Neural cell (in vitro differentiated cells): ENCODE measurements at regions not wholly inside any gene's neighbourhood (a gene's known extent, or its start where the extent isn't known, plus 50 kb on each side); places are given as distances from the start of the nearest gene placed in this dataset.

Source experiments
- H2AFZ ChIP-seq: fragments of 200-600, 300-800 bp; sonication (generic), shearing (Covaris generic); 2 replicates; pipeline ENCODE4 v1.6.0; 2014; ENCODE audit warnings: low read depth, mild to moderate bottlenecking, antibody characterized with exemption, low read length, moderate library complexity
- H3F3A ChIP-seq: fragments of 200-600 bp; shearing (Covaris generic); 2 replicates; pipeline ENCODE4 v1.6.1; 2016; ENCODE audit warnings: mild to moderate bottlenecking, moderate library complexity, mixed read lengths, antibody characterized with exemption, low read length; ENCODE audit not compliant: insufficient read depth, poor library complexity, severe bottlenecking
- H3K27ac ChIP-seq: fragments of 200-600, 300-800 bp; sonication (generic), shearing (Covaris generic); 2 replicates; pipeline ENCODE4 v1.5.1; 2014; ENCODE audit warnings: mild to moderate bottlenecking, low read length, moderate library complexity
- H3K27me3 ChIP-seq: fragments of 300-800, 200-600 bp; sonication (generic), shearing (Covaris generic); 2 replicates; pipeline ENCODE4 v1.6.0; 2014; ENCODE audit warnings: mild to moderate bottlenecking, low read depth, low read length, moderate library complexity; ENCODE audit not compliant: insufficient read depth
- H3K36me3 ChIP-seq: fragments of 300-800, 200-600 bp; sonication (generic), shearing (Covaris generic); 2 replicates; pipeline ENCODE4 v1.5.1; 2014; ENCODE audit warnings: mild to moderate bottlenecking, antibody characterized with exemption, low read length, moderate library complexity; ENCODE audit not compliant: insufficient read depth
- H3K4me2 ChIP-seq: fragments of 300-800, 200-600 bp; sonication (generic), shearing (Covaris generic); 2 replicates; pipeline ENCODE4 v1.6.0; 2014; ENCODE audit warnings: mild to moderate bottlenecking, low read length
- H3K4me3 ChIP-seq: fragments of 300-800, 200-600 bp; sonication (generic), shearing (Covaris generic); 2 replicates; pipeline ENCODE4 v1.5.1; 2014; ENCODE audit warnings: mild to moderate bottlenecking, low read length, moderate library complexity
- H3K79me2 ChIP-seq: fragments of 200-600 bp; shearing (Covaris generic); replicated peaks from 2 replicates; pipeline ENCODE4 v1.6.0; 2014; ENCODE audit warnings: mild to moderate bottlenecking, low read length, moderate library complexity; ENCODE audit not compliant: insufficient read depth
- H3K9ac ChIP-seq: fragments of 300-800, 200-600 bp; sonication (generic), shearing (Covaris generic); 2 replicates; pipeline ENCODE4 v1.6.1; 2016; ENCODE audit warnings: mild to moderate bottlenecking, low read length, mixed read lengths
- H3K9me2 ChIP-seq: fragments of 200-600 bp; shearing (Covaris generic); 2 replicates; pipeline ENCODE4 v1.6.1; 2016; ENCODE audit warnings: mild to moderate bottlenecking, low read length, mixed read lengths; ENCODE audit not compliant: insufficient read depth
- H3K9me3 ChIP-seq: fragments of 200-600, 300-800 bp; sonication (generic), shearing (Covaris generic); 2 replicates; pipeline ENCODE4 v1.6.1; 2016; ENCODE audit warnings: mild to moderate bottlenecking, mixed run types, low read length, moderate library complexity, mixed read lengths
- H4K20me1 ChIP-seq: fragments of 200-600 bp; shearing (Covaris generic); 2 replicates; pipeline ENCODE4 v1.6.1; 2016; ENCODE audit warnings: mild to moderate bottlenecking, mixed run types; ENCODE audit not compliant: insufficient read depth
- EP300 ChIP-seq: fragments of 450-650 bp; conservative IDR thresholded peaks from 2 replicates; pipeline ENCODE4 v1.6.1; 2014; ENCODE audit warnings: antibody characterized with exemption, mild to moderate bottlenecking, moderate library complexity; ENCODE audit not compliant: poor library complexity, severe bottlenecking
- EZH2 ChIP-seq: fragments of 200-600, 300-800 bp; shearing (Covaris generic), sonication (generic); IDR thresholded peaks from 2 replicates; pipeline ENCODE4 v1.6.1; 2014; ENCODE audit warnings: antibody characterized with exemption, low read length, borderline replicate concordance, mild to moderate bottlenecking; ENCODE audit not compliant: insufficient read depth, poor library complexity, severe bottlenecking
- MXI1 ChIP-seq: fragments of 450-650 bp; conservative IDR thresholded peaks from 2 replicates; pipeline ENCODE4 v1.6.1; 2014; ENCODE audit warnings: antibody characterized with exemption, mild to moderate bottlenecking; ENCODE audit not compliant: poor library complexity, severe bottlenecking
- POLR2AphosphoS5 ChIP-seq: IDR thresholded peaks from 2 replicates; pipeline ENCODE4 v1.6.1; 2012
- RAD21 ChIP-seq: fragments of 450-650 bp; conservative IDR thresholded peaks from 2 replicates; pipeline ENCODE4 v1.6.1; 2014; ENCODE audit warnings: antibody characterized with exemption, mild to moderate bottlenecking, moderate library complexity
- SMC3 ChIP-seq: fragments of 450-650 bp; conservative IDR thresholded peaks from 2 replicates; pipeline ENCODE4 v1.6.1; 2014; ENCODE audit warnings: antibody characterized with exemption, mild to moderate bottlenecking, moderate library complexity; ENCODE audit not compliant: poor library complexity
- TAF1 ChIP-seq: IDR thresholded peaks from 2 replicates; pipeline ENCODE4 v1.6.1; 2012; ENCODE audit warnings: low read depth
- TF ChIP-seq, protein P1 (sequence below): fragments of 450-650 bp; IDR thresholded peaks from 2 replicates; pipeline ENCODE4 v1.5.1; 2014; ENCODE audit warnings: antibody characterized with exemption, mild to moderate bottlenecking, moderate library complexity; ENCODE audit not compliant: poor library complexity, severe bottlenecking
- TF ChIP-seq, protein P2 (sequence below): IDR thresholded peaks from 2 replicates; pipeline ENCODE4 v1.6.1; 2012; ENCODE audit warnings: borderline replicate concordance

DNA sequence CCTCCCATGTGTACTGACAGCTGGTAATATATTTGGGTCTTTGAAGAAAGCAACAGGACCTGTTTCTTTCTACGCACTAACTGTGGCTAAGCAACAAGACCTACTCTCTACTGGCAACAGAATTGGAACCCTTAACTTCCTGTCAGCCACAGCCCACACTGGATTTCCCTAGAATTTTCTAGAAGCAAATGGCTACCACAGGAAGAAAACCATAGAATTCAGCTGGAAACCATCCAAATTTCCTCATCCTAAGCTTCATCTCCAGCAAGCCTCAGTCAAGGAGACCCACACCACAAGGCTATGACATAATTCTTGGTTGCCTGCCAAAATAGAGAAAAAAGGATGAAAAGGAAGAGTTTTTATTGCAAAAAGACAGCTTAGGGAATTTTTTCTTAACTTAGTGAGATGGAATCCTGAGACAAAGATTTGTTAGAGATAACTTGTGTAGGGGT, 171.8 kb upstream of the TNC start:
- no peaks in the 10 kb centered on the region for H3K36me3 ChIP-seq
- H3F3A ChIP-seq = no peaks in the 10 kb centered on the region
- no peak overlapping the region for H3K9ac ChIP-seq
- H3K4me2 ChIP-seq = no peak overlapping the region
- H3K4me3 ChIP-seq = no peak overlapping the region
- no peak overlapping the region for H2AFZ ChIP-seq
- H3K9me3 ChIP-seq = no peaks in the 10 kb centered on the region
- no peaks in the 10 kb centered on the region for H3K27me3 ChIP-seq
- H3K79me2 ChIP-seq = no peaks in the 10 kb centered on the region
- no peaks in the 10 kb centered on the region for H3K9me2 ChIP-seq
- H3K27ac ChIP-seq = no peak overlapping the region
- no peak for TF ChIP-seq TAF1
- no peak for TF ChIP-seq SMC3
- no peak for TF ChIP-seq RAD21
- no peak for TF ChIP-seq POLR2AphosphoS5
- TF ChIP-seq EP300 = no peak
- TF ChIP-seq, protein P1, sequence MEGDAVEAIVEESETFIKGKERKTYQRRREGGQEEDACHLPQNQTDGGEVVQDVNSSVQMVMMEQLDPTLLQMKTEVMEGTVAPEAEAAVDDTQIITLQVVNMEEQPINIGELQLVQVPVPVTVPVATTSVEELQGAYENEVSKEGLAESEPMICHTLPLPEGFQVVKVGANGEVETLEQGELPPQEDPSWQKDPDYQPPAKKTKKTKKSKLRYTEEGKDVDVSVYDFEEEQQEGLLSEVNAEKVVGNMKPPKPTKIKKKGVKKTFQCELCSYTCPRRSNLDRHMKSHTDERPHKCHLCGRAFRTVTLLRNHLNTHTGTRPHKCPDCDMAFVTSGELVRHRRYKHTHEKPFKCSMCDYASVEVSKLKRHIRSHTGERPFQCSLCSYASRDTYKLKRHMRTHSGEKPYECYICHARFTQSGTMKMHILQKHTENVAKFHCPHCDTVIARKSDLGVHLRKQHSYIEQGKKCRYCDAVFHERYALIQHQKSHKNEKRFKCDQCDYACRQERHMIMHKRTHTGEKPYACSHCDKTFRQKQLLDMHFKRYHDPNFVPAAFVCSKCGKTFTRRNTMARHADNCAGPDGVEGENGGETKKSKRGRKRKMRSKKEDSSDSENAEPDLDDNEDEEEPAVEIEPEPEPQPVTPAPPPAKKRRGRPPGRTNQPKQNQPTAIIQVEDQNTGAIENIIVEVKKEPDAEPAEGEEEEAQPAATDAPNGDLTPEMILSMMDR = no peak
- TF ChIP-seq MXI1 = no peak
- TF ChIP-seq, protein P2, sequence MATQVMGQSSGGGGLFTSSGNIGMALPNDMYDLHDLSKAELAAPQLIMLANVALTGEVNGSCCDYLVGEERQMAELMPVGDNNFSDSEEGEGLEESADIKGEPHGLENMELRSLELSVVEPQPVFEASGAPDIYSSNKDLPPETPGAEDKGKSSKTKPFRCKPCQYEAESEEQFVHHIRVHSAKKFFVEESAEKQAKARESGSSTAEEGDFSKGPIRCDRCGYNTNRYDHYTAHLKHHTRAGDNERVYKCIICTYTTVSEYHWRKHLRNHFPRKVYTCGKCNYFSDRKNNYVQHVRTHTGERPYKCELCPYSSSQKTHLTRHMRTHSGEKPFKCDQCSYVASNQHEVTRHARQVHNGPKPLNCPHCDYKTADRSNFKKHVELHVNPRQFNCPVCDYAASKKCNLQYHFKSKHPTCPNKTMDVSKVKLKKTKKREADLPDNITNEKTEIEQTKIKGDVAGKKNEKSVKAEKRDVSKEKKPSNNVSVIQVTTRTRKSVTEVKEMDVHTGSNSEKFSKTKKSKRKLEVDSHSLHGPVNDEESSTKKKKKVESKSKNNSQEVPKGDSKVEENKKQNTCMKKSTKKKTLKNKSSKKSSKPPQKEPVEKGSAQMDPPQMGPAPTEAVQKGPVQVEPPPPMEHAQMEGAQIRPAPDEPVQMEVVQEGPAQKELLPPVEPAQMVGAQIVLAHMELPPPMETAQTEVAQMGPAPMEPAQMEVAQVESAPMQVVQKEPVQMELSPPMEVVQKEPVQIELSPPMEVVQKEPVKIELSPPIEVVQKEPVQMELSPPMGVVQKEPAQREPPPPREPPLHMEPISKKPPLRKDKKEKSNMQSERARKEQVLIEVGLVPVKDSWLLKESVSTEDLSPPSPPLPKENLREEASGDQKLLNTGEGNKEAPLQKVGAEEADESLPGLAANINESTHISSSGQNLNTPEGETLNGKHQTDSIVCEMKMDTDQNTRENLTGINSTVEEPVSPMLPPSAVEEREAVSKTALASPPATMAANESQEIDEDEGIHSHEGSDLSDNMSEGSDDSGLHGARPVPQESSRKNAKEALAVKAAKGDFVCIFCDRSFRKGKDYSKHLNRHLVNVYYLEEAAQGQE = no peak
- no peak for TF ChIP-seq EZH2
- H4K20me1 ChIP-seq = no peaks in the 10 kb centered on the region

DNA sequence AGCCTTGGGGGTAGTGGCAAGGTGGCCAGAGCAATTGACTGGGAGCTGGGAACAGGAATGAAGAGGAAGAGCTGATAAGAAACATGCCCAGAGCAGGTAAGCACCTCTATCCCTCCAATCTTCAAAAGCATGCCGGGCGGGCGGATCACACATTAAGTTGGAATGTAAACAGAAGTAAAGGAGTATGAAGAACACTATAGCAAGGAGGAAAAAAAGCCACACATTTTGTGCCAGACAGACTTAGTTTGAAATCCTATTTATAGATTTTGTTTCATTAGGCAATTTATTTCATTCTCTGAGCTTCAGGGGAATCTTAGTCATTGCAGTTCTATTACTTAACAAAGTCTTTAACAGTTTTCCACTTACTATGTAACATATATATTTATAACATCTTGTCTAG, 173.9 kb upstream of the TNC start:
- Histone ChIP-seq H4K20me1 (no peaks in the 10 kb centered on the region), H3K4me2 (no peak overlapping the region), H3K27me3 (no peaks in the 10 kb centered on the region), H3K9me2 (no peaks in the 10 kb centered on the region), H2AFZ (no peak overlapping the region), H3K4me3 (no peak overlapping the region), H3K9me3 (no peaks in the 10 kb centered on the region), H3K27ac (no peak overlapping the region), H3K36me3 (no peaks in the 10 kb centered on the region), H3K79me2 (no peaks in the 10 kb centered on the region), H3K9ac (no peak overlapping the region), H3F3A (no peaks in the 10 kb centered on the region)
- TF ChIP-seq POLR2AphosphoS5 (no peak), EP300 (no peak), SMC3 (no peak), EZH2 (no peak), RAD21 (no peak), MXI1 (no peak), TAF1 (no peak)
- TF ChIP-seq, protein P1 = no peak
- TF ChIP-seq, protein P2 = no peak
